K562 (cell line): ENCODE measurements at regions not wholly inside any gene's neighbourhood (a gene's known extent, or its start where the extent isn't known, plus 50 kb on each side); places are given as distances from the start of the nearest gene placed in this dataset.

Source experiments
- ATAC-seq: fragments of 200-7000 bp; cut with Tn5 transposase; 3 replicates; pipeline ENCODE4 v1.9.1; 2020; ENCODE audit warnings: moderate library complexity
- BruUV-seq: library from RNA; stranded (reverse); fragments of 400-500 nt; replicated peaks from 2 replicates; lab custom pipeline; 2021; lab: Mats Ljungman, UMichigan
- CTCF ChIA-PET: fragments of 300-600 bp; formaldehyde crosslinking; extraction: SDS; loops from one replicate; lab custom pipeline; 2021; ENCODE audit warnings: low intra/inter-chr PET ratio; lab: Yijun Ruan, JAX
- POLR2A ChIA-PET: fragments of 300-600, 350-650 bp; sonication (Branson Sonifier 250); formaldehyde crosslinking; extraction: SDS; loops from one replicate; lab custom pipeline; 2021; ENCODE audit warnings: antibody characterized with exemption, inconsistent platforms; lab: Yijun Ruan, JAX
- DNase-seq, 4 experiments: peaks; one replicate each; pipeline versions ENCODE4 v3.0.0 to v3.0.0-alpha.2; 2011 to 2018; ENCODE audit warnings: low spot score in 3 of 4, mixed read lengths in 3 of 4; ENCODE audit errors: extremely low read depth in 1 of 4
- FAIRE-seq: peaks from 2 replicates; lab custom pipeline; 2011; peaks lifted over from hg19 to GRCh38; lab: Jason Lieb, UNC
- H2AFZ ChIP-seq: 2 replicates; pipeline ENCODE4 v1.6.0; 2011; ENCODE audit warnings: low read depth, low read length, control low read depth, inconsistent platforms
- H3K27ac ChIP-seq: fragments of 200-600 bp; 3 replicates; pipeline ENCODE4 v1.8.0; 2011; ENCODE audit warnings: low read depth, mild to moderate bottlenecking, control low read depth, inconsistent platforms, low read length, moderate library complexity, mixed read lengths; ENCODE audit errors: extremely low read depth
- H3K27me3 ChIP-seq, 2 experiments: fragments of 300-600 bp in 1 of 2; 2 replicates in 1 of 2; 3 replicates in 1 of 2; pipeline versions ENCODE4 v1.6.0 to v1.8.0; 2011; ENCODE audit warnings: inconsistent platforms in 2 of 2, low read length in 2 of 2, mild to moderate bottlenecking in 1 of 2, mixed read lengths in 1 of 2, moderate library complexity in 1 of 2; ENCODE audit not compliant: control insufficient read depth in 2 of 2, insufficient read depth in 2 of 2
- H3K36me3 ChIP-seq: fragments of 300-600 bp; 3 replicates; pipeline ENCODE4 v1.8.0; 2011; ENCODE audit warnings: mild to moderate bottlenecking, low read length, inconsistent platforms; ENCODE audit not compliant: control insufficient read depth, insufficient read depth
- H3K4me1 ChIP-seq, 2 experiments: fragments of 200-600 bp in 1 of 2; replicated peaks in 1 of 2; 2 replicates in 1 of 2; 3 replicates in 1 of 2; pipeline versions ENCODE4 v1.5.1 to v1.8.0; 2011; ENCODE audit warnings: inconsistent platforms in 2 of 2, low read length in 2 of 2, mild to moderate bottlenecking in 1 of 2, mixed read lengths in 1 of 2, moderate library complexity in 1 of 2; ENCODE audit not compliant: control insufficient read depth in 2 of 2, insufficient read depth in 2 of 2
- H3K4me2 ChIP-seq: 2 replicates; pipeline ENCODE4 v1.6.1; 2011; ENCODE audit warnings: low read length, control low read depth, inconsistent platforms, mixed read lengths; ENCODE audit not compliant: insufficient read depth
- H3K4me3 ChIP-seq: fragments of 200-600 bp; sonication (generic), shearing (Covaris generic); 2 replicates; pipeline ENCODE4 v1.5.1; 2016; ENCODE audit warnings: control low read depth, inconsistent platforms
- H3K79me2 ChIP-seq: fragments of 200-600 bp; 3 replicates; pipeline ENCODE4 v1.8.0; 2011; ENCODE audit warnings: low read length, inconsistent platforms; ENCODE audit not compliant: control insufficient read depth, insufficient read depth
- H3K9ac ChIP-seq, 2 experiments: 2 replicates each; pipeline versions ENCODE4 v1.6.0 to v1.6.1; 2011; ENCODE audit warnings: low read depth in 2 of 2, low read length in 2 of 2, control low read depth in 1 of 2, inconsistent platforms in 1 of 2, mild to moderate bottlenecking in 1 of 2, mixed read lengths in 1 of 2; ENCODE audit not compliant: insufficient read depth in 1 of 2
- H3K9me1 ChIP-seq: one replicate; pipeline ENCODE4 v1.6.0; 2011; ENCODE audit warnings: inconsistent platforms, mild to moderate bottlenecking, low read length, moderate library complexity; ENCODE audit not compliant: control insufficient read depth, insufficient read depth
- H3K9me3 ChIP-seq: replicated peaks from 2 replicates; pipeline ENCODE4 v1.5.1; 2011; ENCODE audit warnings: low read depth, low read length, inconsistent platforms; ENCODE audit not compliant: control insufficient read depth, insufficient read depth
- H4K20me1 ChIP-seq: replicated peaks from 2 replicates; pipeline ENCODE4 v1.6.1; 2011; ENCODE audit warnings: low read length, inconsistent platforms, mixed read lengths; ENCODE audit not compliant: control insufficient read depth, insufficient read depth
- ARID3B ChIP-seq: fragments of 250-450 bp; sonication (Bioruptor Pico); IDR thresholded peaks from 2 replicates; pipeline ENCODE4 v1.4.0; 2020; ENCODE audit warnings: borderline replicate concordance
- CBX3 ChIP-seq, 2 experiments: IDR thresholded peaks; 1 replicate in 1 of 2; 2 replicates in 1 of 2; pipeline ENCODE4 v1.6.1; 2012; ENCODE audit warnings: inconsistent platforms in 2 of 2, low read length in 2 of 2, borderline replicate concordance in 1 of 2, control low read depth in 1 of 2
- E4F1 ChIP-seq: fragments of 250-450 bp; sonication (Bioruptor Pico); IDR thresholded peaks from 2 replicates; pipeline ENCODE4 v1.5.0; 2021; ENCODE audit warnings: mild to moderate bottlenecking, borderline replicate concordance
- FOXK1 ChIP-seq: sonication (generic); formaldehyde crosslinking; IDR thresholded peaks from 2 replicates; pipeline ENCODE4 v1.8.0; 2022; ENCODE audit warnings: missing genetic modification reagents, mild to moderate bottlenecking, borderline replicate concordance
- MAZ ChIP-seq, 2 experiments: fragments of 450-650 bp in 1 of 2; sonication (generic) in 1 of 2; formaldehyde crosslinking; IDR thresholded peaks in 1 of 2; conservative IDR thresholded peaks in 1 of 2; 2 replicates each; pipeline versions ENCODE4 v1.4.0 to v1.5.0; 2020; ENCODE audit warnings: mild to moderate bottlenecking in 1 of 2, missing genetic modification reagents in 1 of 2
- MTA1 ChIP-seq: fragments of 450-650 bp; IDR thresholded peaks from 2 replicates; pipeline ENCODE4 v1.6.1; 2017; ENCODE audit warnings: borderline replicate concordance
- NR2C1 ChIP-seq, 2 experiments: fragments of 450-650 bp; IDR thresholded peaks; 2 replicates each; pipeline ENCODE4 v1.6.1; 2017; ENCODE audit warnings: mild to moderate bottlenecking in 2 of 2, antibody characterized with exemption in 1 of 2, inconsistent platforms in 1 of 2, missing compliant biosample characterization in 1 of 2, missing genetic modification characterization in 1 of 2
- PHF21A ChIP-seq: fragments of 450-650 bp; IDR thresholded peaks from 2 replicates; pipeline ENCODE4 v1.6.1; 2017; ENCODE audit warnings: low read depth, borderline replicate concordance
- RNF2 ChIP-seq: sonication (generic); IDR thresholded peaks from 2 replicates; pipeline ENCODE4 v1.6.1; 2016
- THAP7 ChIP-seq: fragments of 250-450 bp; sonication (Bioruptor Pico); IDR thresholded peaks from 2 replicates; pipeline ENCODE4 v1.5.0; 2021
- U2AF1 ChIP-seq: fragments of 200-400 bp; formaldehyde crosslinking; optimal IDR thresholded peaks from 2 replicates; pipeline ENCODE3; 2017; ENCODE audit warnings: mild to moderate bottlenecking, low read depth, low read length, moderate library complexity
- YBX1 ChIP-seq: fragments of 450-650 bp; IDR thresholded peaks from 2 replicates; pipeline ENCODE4 v1.7.1; 2016; ENCODE audit warnings: mild to moderate bottlenecking
- ZMIZ1 ChIP-seq, 2 experiments: fragments of 150-350 bp in 1 of 2; IDR thresholded peaks; 2 replicates each; pipeline ENCODE4 v1.6.1; 2012 to 2016; ENCODE audit warnings: low read depth in 2 of 2, low read length in 2 of 2, mild to moderate bottlenecking in 1 of 2, moderate library complexity in 1 of 2
- ZNF146 ChIP-seq: IDR thresholded peaks from one replicate; pipeline ENCODE4 v1.6.1; 2018; ENCODE audit warnings: missing compliant biosample characterization; ENCODE audit not compliant: unreplicated experiment
- WGBS: fragments of 100-300 bp; shearing (Covaris generic); methylation state at CpG from one replicate; pipeline ENCODE4 v1.1.6; 2016; ENCODE audit warnings: low coverage, mixed read lengths; ENCODE audit not compliant: insufficient coverage; ENCODE audit errors: missing lambda C conversion rate; 5-methylcytosine and 5-hydroxymethylcytosine counted together
- in situ Hi-C: fragments of 300-500 bp; cut with MboI; formaldehyde crosslinking; loops from 4 replicates; pipeline ENCODE4 v1.15.0; 2018; ENCODE audit warnings: inconsistent platforms, mixed read lengths
- intact Hi-C: fragments of 100-400 bp; cut with micrococcal nuclease; formaldehyde crosslinking; loops from 2 replicates; pipeline ENCODE4 v1.14.2; 2022

GRCh38 chr14:97417331-97417730, 620.1 kb downstream of the VRK1 start (continued):
- no peak for TF ChIP-seq NR2C1 (IDR thresholded peaks at IDR 0.05)
- TF ChIP-seq NR2C1 (tag; IDR thresholded peaks at IDR 0.05) = no peak
- no peak for TF ChIP-seq MTA1
- TF ChIP-seq MAZ (CRISPR knock-in tag; conservative IDR thresholded peaks at IDR 0.05 in 1 of 2, IDR thresholded peaks at IDR 0.05 in 1 of 2) = no peak
- no peak for TF ChIP-seq CBX3 (IDR thresholded peaks at IDR 0.05; ENCODE audit: borderline replicate concordance in 1 of 2, low read length in 2 of 2)
- no peak for TF ChIP-seq THAP7 (CRISPR knock-in tag)
- TF ChIP-seq RNF2 = no peak

- in situ Hi-C loops (no loop called here), intact Hi-C loops (no loop called here)
- ChIA-PET CTCF (no interaction called here), POLR2A (no interaction called here)
- no peak overlapping the region for H2AFZ ChIP-seq
- no peak overlapping the region for H3K27ac ChIP-seq
- ATAC-seq = no peak
- H3K79me2 ChIP-seq = no peaks in the 10 kb centered on the region
- H4K20me1 ChIP-seq = no peaks in the 10 kb centered on the region
- H3K9me3 ChIP-seq = no peaks in the 10 kb centered on the region
- no peaks in the 10 kb centered on the region for H3K27me3 ChIP-seq
- no peaks in the 10 kb centered on the region for H3K4me1 ChIP-seq
- no peak overlapping the region for H3K4me3 ChIP-seq
- H3K4me2 ChIP-seq = no peak overlapping the region
- H3K36me3 ChIP-seq = no peaks in the 10 kb centered on the region
- DNase-seq = no peak
- H3K9ac ChIP-seq = no peak overlapping the region
- no peaks in the 10 kb centered on the region for H3K9me1 ChIP-seq
- BruUV-seq = no TSS peak
- WGBS = 2% methylated on average over 6 of the region's 6 CpGs
- FAIRE-seq = no peak
- no peak for TF ChIP-seq E4F1 (CRISPR knock-in tag)
- no peak for TF ChIP-seq FOXK1
- no peak for TF ChIP-seq ZMIZ1 (IDR thresholded peaks at IDR 0.05; ENCODE audit: low read depth in 2 of 2, low read length in 2 of 2)
- TF ChIP-seq ZNF146 = no peak
- no peak for TF ChIP-seq U2AF1
- TF ChIP-seq YBX1 = no peak
- no peak for TF ChIP-seq ARID3B (CRISPR knock-in tag)
- TF ChIP-seq PHF21A = no peak
Observed at GRCh38 chr14:97420211-97420610, 623.0 kb downstream of the VRK1 start.
